ENCODE measurements at regions not wholly inside any gene's neighbourhood (a gene's known extent, or its start where the extent isn't known, plus 50 kb on each side); places are given as distances from the start of the nearest gene placed in this dataset.

DNA sequence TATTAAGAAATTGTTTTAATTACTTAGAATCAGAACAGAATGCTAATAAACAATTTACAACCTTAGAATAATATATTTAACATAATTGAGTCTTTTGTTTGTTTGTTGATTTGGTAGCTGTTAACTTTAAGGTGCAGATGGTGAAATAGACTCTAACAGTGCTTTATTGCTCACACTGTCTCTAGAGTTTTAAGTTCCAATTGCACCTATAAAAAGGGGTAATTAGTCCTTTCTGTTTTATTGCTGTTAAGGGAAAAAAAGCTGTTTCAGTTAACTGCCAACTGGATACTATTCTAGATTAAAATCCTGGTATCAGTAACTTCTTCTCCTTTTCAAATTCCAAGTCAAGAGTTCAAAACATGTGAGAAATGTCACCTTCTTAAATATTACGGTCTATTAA is 197.6 kb upstream of the TMPRSS15 start:
- WGBS (ENCODE audit: insufficient coverage, low coverage, missing lambda C conversion rate): 28% methylated on average over 1 of the region's 1 CpG
- H3K9me3 ChIP-seq (replicated peaks; ENCODE audit: control insufficient read depth, insufficient read depth, low read depth, low read length): no peaks in the 10 kb centered on the region
- no TSS peak for BruUV-seq (replicated peaks)
- CTCF ChIA-PET (ENCODE audit: low intra/inter-chr PET ratio): no interaction called here
- H3K36me3 ChIP-seq (ENCODE audit: control insufficient read depth, insufficient read depth, low read length): no peaks in the 10 kb centered on the region
- intact Hi-C loops (cut with micrococcal nuclease): no loop called here
- no peaks in the 10 kb centered on the region for H3K4me1 ChIP-seq (replicated peaks in 1 of 2; ENCODE audit: control insufficient read depth in 2 of 2, insufficient read depth in 2 of 2, low read length in 2 of 2)
- no peak overlapping the region for H3K4me3 ChIP-seq
- H3K27ac ChIP-seq (ENCODE audit: extremely low read depth, low read depth, low read length): no peak overlapping the region
- DNase-seq (ENCODE audit: extremely low read depth in 1 of 4, low spot score in 3 of 4) (no peak), FAIRE-seq (no peak), ATAC-seq (no peak)
- H3K27me3 ChIP-seq (ENCODE audit: control insufficient read depth in 2 of 2, insufficient read depth in 2 of 2, low read length in 2 of 2): no peaks in the 10 kb centered on the region
- no peak overlapping the region for H2AFZ ChIP-seq (ENCODE audit: low read depth, low read length)
- no peaks in the 10 kb centered on the region for H3K79me2 ChIP-seq (ENCODE audit: control insufficient read depth, insufficient read depth, low read length)
- in situ Hi-C loops (cut with MboI): no loop called here
- POLR2A ChIA-PET: no interaction called here
- H3K9me1 ChIP-seq (ENCODE audit: control insufficient read depth, insufficient read depth, low read length): no peaks in the 10 kb centered on the region
- no peak overlapping the region for H3K9ac ChIP-seq (ENCODE audit: insufficient read depth in 1 of 2, low read depth in 2 of 2, low read length in 2 of 2)
- H4K20me1 ChIP-seq (replicated peaks; ENCODE audit: control insufficient read depth, insufficient read depth, low read length): no peaks in the 10 kb centered on the region
- H3K4me2 ChIP-seq (ENCODE audit: insufficient read depth, low read length): no peak overlapping the region
- TF ChIP-seq, protein P1, sequence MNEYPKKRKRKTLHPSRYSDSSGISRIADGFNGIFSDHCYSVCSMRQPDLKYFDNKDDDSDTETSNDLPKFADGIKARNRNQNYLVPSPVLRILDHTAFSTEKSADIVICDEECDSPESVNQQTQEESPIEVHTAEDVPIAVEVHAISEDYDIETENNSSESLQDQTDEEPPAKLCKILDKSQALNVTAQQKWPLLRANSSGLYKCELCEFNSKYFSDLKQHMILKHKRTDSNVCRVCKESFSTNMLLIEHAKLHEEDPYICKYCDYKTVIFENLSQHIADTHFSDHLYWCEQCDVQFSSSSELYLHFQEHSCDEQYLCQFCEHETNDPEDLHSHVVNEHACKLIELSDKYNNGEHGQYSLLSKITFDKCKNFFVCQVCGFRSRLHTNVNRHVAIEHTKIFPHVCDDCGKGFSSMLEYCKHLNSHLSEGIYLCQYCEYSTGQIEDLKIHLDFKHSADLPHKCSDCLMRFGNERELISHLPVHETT (CRISPR knock-in tag; conservative IDR thresholded peaks at IDR 0.05 in 1 of 2, IDR thresholded peaks at IDR 0.05 in 1 of 2): no peak
- TF ChIP-seq GTF2F1 (IDR thresholded peaks at IDR 0.05; ENCODE audit: low read depth, low read length) (no peak), TAF7 (tag; IDR thresholded peaks at IDR 0.05) (no peak), NFE2 (IDR thresholded peaks at IDR 0.05; ENCODE audit: low read depth) (no peak), IFI16 (CRISPR knock-in tag; IDR thresholded peaks at IDR 0.05) (no peak), SPI1 (IDR thresholded peaks at IDR 0.05; ENCODE audit: borderline replicate concordance, low read depth, low read length) (no peak), ZNF778 (CRISPR knock-in tag; IDR thresholded peaks at IDR 0.05) (no peak), FOXA3 (CRISPR knock-in tag; conservative IDR thresholded peaks at IDR 0.05 in 1 of 2, IDR thresholded peaks at IDR 0.05 in 1 of 2) (no peak), FOXA1 (IDR thresholded peaks at IDR 0.05; ENCODE audit: borderline replicate concordance) (no peak), ZNF551 (CRISPR knock-in tag; IDR thresholded peaks at IDR 0.05) (no peak), ZNF212 (CRISPR knock-in tag; IDR thresholded peaks at IDR 0.05) (no peak), MEF2D (tag; conservative IDR thresholded peaks at IDR 0.05; ENCODE audit: low read depth) (no peak)
- TF ChIP-seq, protein P2, sequence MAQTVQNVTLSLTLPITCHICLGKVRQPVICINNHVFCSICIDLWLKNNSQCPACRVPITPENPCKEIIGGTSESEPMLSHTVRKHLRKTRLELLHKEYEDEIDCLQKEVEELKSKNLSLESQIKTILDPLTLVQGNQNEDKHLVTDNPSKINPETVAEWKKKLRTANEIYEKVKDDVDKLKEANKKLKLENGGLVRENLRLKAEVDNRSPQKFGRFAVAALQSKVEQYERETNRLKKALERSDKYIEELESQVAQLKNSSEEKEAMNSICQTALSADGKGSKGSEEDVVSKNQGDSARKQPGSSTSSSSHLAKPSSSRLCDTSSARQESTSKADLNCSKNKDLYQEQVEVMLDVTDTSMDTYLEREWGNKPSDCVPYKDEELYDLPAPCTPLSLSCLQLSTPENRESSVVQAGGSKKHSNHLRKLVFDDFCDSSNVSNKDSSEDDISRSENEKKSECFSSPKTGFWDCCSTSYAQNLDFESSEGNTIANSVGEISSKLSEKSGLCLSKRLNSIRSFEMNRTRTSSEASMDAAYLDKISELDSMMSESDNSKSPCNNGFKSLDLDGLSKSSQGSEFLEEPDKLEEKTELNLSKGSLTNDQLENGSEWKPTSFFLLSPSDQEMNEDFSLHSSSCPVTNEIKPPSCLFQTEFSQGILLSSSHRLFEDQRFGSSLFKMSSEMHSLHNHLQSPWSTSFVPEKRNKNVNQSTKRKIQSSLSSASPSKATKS (CRISPR knock-in tag; IDR thresholded peaks at IDR 0.05): no peak
- TF ChIP-seq, protein P3, sequence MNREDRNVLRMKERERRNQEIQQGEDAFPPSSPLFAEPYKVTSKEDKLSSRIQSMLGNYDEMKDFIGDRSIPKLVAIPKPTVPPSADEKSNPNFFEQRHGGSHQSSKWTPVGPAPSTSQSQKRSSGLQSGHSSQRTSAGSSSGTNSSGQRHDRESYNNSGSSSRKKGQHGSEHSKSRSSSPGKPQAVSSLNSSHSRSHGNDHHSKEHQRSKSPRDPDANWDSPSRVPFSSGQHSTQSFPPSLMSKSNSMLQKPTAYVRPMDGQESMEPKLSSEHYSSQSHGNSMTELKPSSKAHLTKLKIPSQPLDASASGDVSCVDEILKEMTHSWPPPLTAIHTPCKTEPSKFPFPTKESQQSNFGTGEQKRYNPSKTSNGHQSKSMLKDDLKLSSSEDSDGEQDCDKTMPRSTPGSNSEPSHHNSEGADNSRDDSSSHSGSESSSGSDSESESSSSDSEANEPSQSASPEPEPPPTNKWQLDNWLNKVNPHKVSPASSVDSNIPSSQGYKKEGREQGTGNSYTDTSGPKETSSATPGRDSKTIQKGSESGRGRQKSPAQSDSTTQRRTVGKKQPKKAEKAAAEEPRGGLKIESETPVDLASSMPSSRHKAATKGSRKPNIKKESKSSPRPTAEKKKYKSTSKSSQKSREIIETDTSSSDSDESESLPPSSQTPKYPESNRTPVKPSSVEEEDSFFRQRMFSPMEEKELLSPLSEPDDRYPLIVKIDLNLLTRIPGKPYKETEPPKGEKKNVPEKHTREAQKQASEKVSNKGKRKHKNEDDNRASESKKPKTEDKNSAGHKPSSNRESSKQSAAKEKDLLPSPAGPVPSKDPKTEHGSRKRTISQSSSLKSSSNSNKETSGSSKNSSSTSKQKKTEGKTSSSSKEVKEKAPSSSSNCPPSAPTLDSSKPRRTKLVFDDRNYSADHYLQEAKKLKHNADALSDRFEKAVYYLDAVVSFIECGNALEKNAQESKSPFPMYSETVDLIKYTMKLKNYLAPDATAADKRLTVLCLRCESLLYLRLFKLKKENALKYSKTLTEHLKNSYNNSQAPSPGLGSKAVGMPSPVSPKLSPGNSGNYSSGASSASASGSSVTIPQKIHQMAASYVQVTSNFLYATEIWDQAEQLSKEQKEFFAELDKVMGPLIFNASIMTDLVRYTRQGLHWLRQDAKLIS (CRISPR knock-in tag; IDR thresholded peaks at IDR 0.05): no peak
- TF ChIP-seq, protein P4, sequence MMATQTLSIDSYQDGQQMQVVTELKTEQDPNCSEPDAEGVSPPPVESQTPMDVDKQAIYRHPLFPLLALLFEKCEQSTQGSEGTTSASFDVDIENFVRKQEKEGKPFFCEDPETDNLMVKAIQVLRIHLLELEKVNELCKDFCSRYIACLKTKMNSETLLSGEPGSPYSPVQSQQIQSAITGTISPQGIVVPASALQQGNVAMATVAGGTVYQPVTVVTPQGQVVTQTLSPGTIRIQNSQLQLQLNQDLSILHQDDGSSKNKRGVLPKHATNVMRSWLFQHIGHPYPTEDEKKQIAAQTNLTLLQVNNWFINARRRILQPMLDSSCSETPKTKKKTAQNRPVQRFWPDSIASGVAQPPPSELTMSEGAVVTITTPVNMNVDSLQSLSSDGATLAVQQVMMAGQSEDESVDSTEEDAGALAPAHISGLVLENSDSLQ (IDR thresholded peaks at IDR 0.05): no peak

All from K562 (cell line).